ENCODE measurements at regions not wholly inside any gene's neighbourhood (a gene's known extent, or its start where the extent isn't known, plus 50 kb on each side); places are given as distances from the start of the nearest gene placed in this dataset.

DNA sequence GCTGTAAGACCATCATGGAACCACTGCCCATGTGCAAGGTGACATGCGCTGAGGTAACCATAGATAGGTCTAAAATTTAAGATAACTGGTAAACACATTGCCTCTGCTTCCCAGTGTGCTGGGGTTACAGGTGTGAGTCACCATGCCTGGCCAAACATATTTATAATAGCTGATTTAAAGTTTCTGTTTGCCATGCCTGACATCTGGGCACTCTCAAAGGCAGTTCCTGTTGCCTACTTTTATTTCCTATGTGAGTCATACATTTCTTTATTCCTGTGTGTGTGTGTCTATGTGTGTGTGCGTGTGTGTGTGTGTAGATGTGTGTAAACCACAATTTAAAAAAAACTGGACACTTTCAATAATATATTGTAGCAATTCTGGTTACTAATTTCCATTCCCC lies 415.2 kb upstream of the NETO1 start:
- FAIRE-seq = no peak
- no peak for DNase-seq (ENCODE audit: low spot score in 2 of 2)

DNA sequence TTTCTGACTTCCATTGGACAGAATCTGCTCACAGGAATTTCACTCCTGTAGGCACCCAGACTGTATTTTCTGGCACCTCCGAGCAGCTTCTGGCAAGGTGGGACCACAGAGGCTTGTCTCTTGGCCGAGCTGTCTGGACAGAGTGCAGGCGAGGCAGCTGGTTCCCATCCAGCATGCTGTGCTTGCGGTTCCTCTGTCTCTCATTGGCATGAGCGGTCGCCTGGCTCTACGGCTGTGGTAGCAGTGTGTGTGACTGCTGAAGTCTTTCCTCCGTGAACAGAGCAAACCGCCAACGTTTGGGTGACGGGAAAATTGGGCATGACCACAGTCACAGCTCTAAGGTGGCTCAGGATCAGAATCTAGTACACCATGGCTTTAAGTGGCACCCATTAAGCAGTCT lies 411.7 kb upstream of the NETO1 start:
- no peak for DNase-seq (ENCODE audit: low spot score in 2 of 2)
- FAIRE-seq = no peak

- DNase-seq (ENCODE audit: low spot score in 2 of 2) = no peak
- no peak for FAIRE-seq
These were observed 407.2 kb upstream of the NETO1 start for GRCh38 chr18:73274812-73275621.

- DNase-seq (ENCODE audit: low spot score in 2 of 2) (no peak), FAIRE-seq (no peak)
These were observed 403.3 kb upstream of the NETO1 start for GRCh38 chr18:73270920-73271634.

DNA sequence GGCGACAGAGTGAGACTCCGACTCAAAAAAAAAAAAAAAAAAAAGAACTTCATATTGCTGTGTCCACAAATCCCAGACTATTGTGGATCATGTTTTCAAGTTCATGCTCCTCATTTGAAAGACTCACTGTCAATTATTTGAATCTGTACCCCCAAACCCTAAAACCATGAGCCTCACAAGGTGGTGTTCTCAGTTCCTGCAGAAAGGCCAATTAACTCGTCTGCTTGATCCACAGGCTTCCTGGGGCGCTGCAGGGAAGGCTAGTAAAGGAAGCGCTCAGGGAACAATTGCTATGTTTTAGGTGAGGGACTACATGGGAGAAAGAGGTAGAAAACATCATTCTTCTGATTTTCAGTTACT lies 396.8 kb upstream of the NETO1 start:
- FAIRE-seq = no peak

DNA sequence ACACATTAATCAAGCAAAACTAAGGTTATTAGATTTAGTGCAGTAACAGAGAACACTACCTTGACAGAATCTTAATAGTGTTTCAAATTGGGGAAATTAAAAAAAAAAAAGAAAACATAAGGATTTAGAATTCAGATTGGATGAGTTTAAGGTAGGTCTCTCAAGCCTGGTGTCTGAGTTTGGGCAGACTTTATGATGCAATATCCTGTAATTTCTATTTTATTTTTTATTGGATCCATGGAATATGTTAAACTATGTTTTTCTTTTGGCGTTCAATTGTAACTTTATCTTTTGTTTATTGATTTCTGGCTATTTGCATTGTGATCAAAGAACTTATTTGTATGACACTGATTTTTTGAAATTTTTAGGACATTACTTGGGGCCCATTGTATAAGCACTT lies 394.1 kb upstream of the NETO1 start:
- DNase-seq (ENCODE audit: low spot score in 2 of 2) (no peak), FAIRE-seq (no peak)

More for the DNA sequence above, 396.8 kb upstream of the NETO1 start:
- DNase-seq (ENCODE audit: low spot score in 2 of 2) = no peak

- DNase-seq (ENCODE audit: low spot score in 2 of 2) (no peak), FAIRE-seq (no peak)
These were observed 393.5 kb upstream of the NETO1 start for GRCh38 chr18:73261243-73261642.

- DNase-seq (ENCODE audit: low spot score in 2 of 2) (no peak), FAIRE-seq (no peak)
These were observed 390.7 kb upstream of the NETO1 start for GRCh38 chr18:73258375-73259087.

GRCh38 chr18:73254564-73254963 lies 386.8 kb upstream of the NETO1 start:
- FAIRE-seq = no peak
- no peak for DNase-seq (ENCODE audit: low spot score in 2 of 2)

- FAIRE-seq (no peak), DNase-seq (ENCODE audit: low spot score in 2 of 2) (no peak)
These were observed 381.2 kb upstream of the NETO1 start for GRCh38 chr18:73249030-73249429.

DNA sequence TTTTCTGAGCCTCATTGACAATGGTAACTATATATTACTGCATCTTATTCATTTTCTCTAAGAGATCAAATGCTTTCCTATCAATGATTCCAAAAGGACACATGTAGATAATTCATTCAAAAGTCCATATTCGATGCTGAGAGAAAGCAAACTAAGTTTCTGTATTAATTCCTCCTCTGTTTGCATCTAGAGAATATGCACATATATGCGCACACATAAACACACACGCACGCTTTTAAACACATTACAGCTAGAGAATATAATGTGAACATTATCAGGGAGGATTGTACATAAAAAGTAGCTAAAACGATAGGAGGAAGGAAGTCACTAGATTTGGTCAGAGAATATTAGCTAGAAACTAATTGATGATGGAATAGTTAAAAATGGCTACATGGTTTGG lies 379.0 kb upstream of the NETO1 start:
- FAIRE-seq (no peak), DNase-seq (ENCODE audit: low spot score in 2 of 2) (no peak)

DNA sequence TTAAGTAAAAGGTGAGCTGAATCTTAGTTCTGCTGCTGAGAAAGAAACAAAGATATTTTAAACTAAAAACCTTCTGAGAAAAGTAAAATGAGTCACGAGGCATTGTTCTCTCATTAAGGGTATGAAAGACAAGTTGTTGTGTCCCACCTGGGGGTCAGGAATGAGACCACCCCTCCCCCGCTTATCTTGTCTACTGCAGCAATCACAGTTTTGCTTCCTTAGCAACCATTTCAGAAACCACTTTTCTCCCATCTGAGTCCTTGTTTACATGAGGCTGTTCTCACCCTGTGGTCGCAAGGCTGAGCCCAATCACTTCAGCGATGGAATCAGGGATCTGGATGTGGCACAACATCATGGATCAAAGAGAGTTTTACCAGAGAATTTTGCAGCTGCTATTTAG lies 377.6 kb upstream of the NETO1 start:
- no peak for FAIRE-seq
- DNase-seq (ENCODE audit: low spot score in 2 of 2) = no peak

- no peak for DNase-seq (ENCODE audit: low spot score in 2 of 2)
- no peak for FAIRE-seq
These were observed 376.6 kb upstream of the NETO1 start for GRCh38 chr18:73244401-73244800.

DNA sequence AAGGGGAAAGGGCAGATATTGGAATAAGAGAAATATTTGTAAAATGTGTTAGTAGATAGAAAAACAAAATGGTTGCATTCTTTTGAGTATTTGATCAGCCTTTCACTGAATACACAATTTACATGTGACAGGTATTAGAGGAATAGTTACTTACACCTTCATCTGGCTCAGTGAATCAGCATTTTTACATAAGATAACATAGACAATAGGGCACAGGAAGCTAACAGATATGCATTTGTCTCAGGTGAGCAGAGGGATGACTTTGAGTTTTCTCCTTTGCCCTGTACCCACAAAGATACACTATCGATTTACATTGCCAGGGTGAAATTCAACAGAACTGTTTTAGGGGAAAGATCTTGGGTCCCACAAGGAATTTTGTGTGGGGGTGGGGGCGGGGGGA lies 373.1 kb upstream of the NETO1 start:
- DNase-seq (ENCODE audit: low spot score in 2 of 2) (no peak), FAIRE-seq (no peak)

DNA sequence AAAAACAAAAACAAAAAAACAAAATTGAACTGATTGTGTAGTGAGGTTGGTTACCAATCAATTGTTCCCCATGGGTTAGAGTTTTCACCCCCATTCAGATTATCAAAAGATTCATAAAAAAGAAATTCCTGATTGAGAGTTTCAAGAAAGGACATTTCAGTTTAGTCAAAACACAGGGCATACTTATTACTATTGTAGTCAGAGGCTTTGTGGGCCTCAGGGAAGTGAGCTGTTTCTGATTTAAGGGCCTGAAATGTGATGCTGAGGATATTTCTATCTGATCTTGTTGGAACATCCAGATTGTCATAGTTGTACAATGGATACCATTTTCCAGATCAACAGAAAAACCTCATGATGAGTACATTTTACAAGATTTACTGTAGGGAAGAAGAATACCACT lies 368.1 kb upstream of the NETO1 start:
- DNase-seq (ENCODE audit: low spot score in 2 of 2) = no peak
- FAIRE-seq = no peak

GRCh38 chr18:73235491-73235890 lies 367.7 kb upstream of the NETO1 start:
- DNase-seq (ENCODE audit: low spot score in 2 of 2) (no peak), FAIRE-seq (no peak)

- DNase-seq (ENCODE audit: low spot score in 2 of 2) = no peak
These were observed 365.1 kb upstream of the NETO1 start for GRCh38 chr18:73232933-73233332.

DNA sequence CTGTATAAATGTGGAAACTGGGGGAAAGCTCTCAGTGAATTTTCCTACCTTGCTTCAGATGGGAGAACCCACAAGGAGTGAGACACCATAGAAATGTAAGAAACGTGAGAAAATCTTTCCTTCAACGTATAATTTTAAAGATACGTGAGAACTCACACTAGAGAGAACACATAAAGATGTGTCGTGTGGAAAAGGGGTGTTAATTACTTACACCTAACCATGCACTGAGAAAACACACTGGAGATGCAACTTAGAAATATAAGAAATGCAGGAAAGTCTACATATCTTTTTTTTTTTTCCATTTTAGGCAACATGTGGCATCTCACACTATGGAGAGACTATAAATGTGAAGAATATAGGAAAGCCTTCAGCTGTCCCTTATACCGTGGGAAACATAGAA lies 352.9 kb upstream of the NETO1 start:
- FAIRE-seq (no peak), DNase-seq (ENCODE audit: low spot score in 2 of 2) (no peak)

More at GRCh38 chr18:73232933-73233332, 365.1 kb upstream of the NETO1 start:
- FAIRE-seq = no peak

DNA sequence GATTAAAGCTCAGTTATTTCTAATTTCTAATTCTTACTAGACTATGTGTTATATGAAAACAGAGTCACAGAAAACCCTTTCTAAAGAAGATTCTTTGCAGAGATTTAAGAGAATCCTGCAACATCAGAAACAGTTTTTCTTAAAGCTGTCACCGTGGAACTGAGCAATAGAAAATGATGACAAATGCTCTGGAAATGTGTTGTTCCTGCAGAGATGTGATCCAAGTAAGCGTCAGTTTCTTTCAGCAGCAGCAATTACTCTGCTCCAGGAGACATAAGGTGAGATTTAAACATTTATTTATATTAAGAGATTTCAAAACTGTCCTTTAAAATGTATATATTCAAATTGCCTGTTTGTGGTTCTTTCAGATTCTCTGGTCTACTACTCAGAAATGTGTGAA lies 350.5 kb upstream of the NETO1 start:
- no peak for FAIRE-seq
- no peak for DNase-seq (ENCODE audit: low spot score in 2 of 2)

GRCh38 chr18:73214970-73215369 lies 347.2 kb upstream of the NETO1 start:
- no peak for DNase-seq (ENCODE audit: low spot score in 2 of 2)
- no peak for FAIRE-seq

DNA sequence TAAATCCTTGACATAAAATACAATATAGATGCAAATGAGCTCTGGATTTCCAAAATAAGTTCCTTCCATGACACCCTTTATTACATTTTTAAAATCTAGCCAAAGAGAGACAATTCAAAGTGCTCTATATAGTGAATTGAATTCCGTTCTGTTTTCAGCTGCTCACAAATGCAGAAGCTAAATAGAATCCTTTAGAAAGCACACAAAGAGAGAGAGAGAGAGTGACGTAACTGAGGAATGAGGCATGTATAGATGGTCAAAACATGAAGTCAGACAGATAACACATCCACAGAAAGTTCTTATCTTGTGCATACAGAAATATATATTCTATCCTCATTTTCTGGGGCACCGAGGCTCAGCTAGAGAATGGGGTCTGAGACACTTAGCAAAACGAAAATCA lies 344.7 kb upstream of the NETO1 start:
- FAIRE-seq = no peak
- no peak for DNase-seq (ENCODE audit: low spot score in 2 of 2)

DNA sequence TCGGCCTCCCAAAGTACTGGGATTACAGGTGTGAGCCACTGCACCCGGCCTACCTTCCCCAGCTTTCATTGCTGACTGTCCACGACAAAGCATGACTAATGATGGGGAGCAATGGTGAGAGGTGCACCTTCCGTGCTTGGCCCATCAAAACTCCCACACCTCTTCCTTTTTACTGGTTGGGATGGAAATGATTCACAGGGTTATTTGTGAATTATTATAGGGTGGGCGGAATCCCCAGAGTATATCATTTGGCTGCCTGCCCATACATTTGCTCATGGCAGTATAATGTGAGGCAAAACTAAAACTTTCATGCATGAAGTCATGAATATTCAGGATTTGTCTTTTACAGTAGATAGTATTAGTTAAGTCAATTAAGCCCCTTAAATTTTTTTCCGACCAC lies 334.2 kb upstream of the NETO1 start:
- no peak for FAIRE-seq
- DNase-seq (ENCODE audit: low spot score in 2 of 2) = no peak
